Natural killer cell (primary cell): ENCODE measurements at regions not wholly inside any gene's neighbourhood (a gene's known extent, or its start where the extent isn't known, plus 50 kb on each side); places are given as distances from the start of the nearest gene placed in this dataset.

Source experiments
- ATAC-seq, 3 donors: fragments of 150-1000 bp in 2 of 3; fragments of 200-7000 bp in 1 of 3; cut with Tn5 transposase; 1 replicate in 1 of 3; 2 replicates in 2 of 3; pipeline ENCODE4 v1.10.0; 2021; ENCODE audit warnings: mild to moderate bottlenecking in 2 of 3, moderate library complexity in 2 of 3
- DNase-seq, 2 donors: peaks; one replicate each; pipeline versions ENCODE4 v3.0.0 to v3.0.0-alpha.2; 2013 to 2021; ENCODE audit warnings: mixed read lengths in 1 of 2
- H3K27ac ChIP-seq: one replicate; pipeline ENCODE4 v1.5.1; 2013; ENCODE audit warnings: mild to moderate bottlenecking, low read length
- H3K27me3 ChIP-seq: one replicate; pipeline ENCODE4 v1.6.1; 2013; ENCODE audit warnings: low read length; ENCODE audit not compliant: control insufficient read depth, insufficient read depth
- H3K36me3 ChIP-seq: one replicate; pipeline ENCODE4 v1.6.1; 2013; ENCODE audit warnings: low read length; ENCODE audit not compliant: control insufficient read depth, insufficient read depth
- H3K4me1 ChIP-seq: one replicate; pipeline ENCODE4 v1.6.1; 2013; ENCODE audit warnings: low read length; ENCODE audit not compliant: control insufficient read depth, insufficient read depth
- H3K4me3 ChIP-seq: one replicate; pipeline ENCODE4 v1.5.1; 2013; ENCODE audit warnings: low read length
- H3K9me3 ChIP-seq: one replicate; pipeline ENCODE4 v1.6.1; 2013; ENCODE audit warnings: low read length; ENCODE audit not compliant: control insufficient read depth, insufficient read depth
- H3K27ac Mint-ChIP-seq, 2 donors: one replicate each; pipeline ENCODE4 v1.8.0; 2022; ENCODE audit warnings: mild to moderate bottlenecking in 2 of 2, mixed read lengths in 2 of 2, moderate library complexity in 1 of 2
- H3K27me3 Mint-ChIP-seq, 2 donors: one replicate each; pipeline ENCODE4 v1.8.0; 2022; ENCODE audit warnings: low read depth in 2 of 2, mixed read lengths in 2 of 2
- H3K36me3 Mint-ChIP-seq: one replicate; pipeline ENCODE4 v1.8.0; 2022; ENCODE audit warnings: mixed read lengths
- H3K4me1 Mint-ChIP-seq, 2 donors: one replicate each; pipeline ENCODE4 v1.8.0; 2022; ENCODE audit warnings: mixed read lengths in 2 of 2
- H3K4me3 Mint-ChIP-seq: one replicate; pipeline ENCODE4 v1.8.0; 2022; ENCODE audit warnings: mild to moderate bottlenecking, moderate library complexity, mixed read lengths
- H3K9me3 Mint-ChIP-seq, 2 donors: one replicate each; pipeline ENCODE4 v1.8.0; 2022; ENCODE audit warnings: mixed read lengths in 2 of 2
- WGBS: methylation state at CpG from one replicate; pipeline ENCODE4 v1.1.7; 2013; ENCODE audit warnings: missing lambda C conversion rate; ENCODE audit not compliant: insufficient coverage; 5-methylcytosine and 5-hydroxymethylcytosine counted together
- intact Hi-C: fragments of 100-400 bp; cut with micrococcal nuclease; formaldehyde crosslinking; loops from one replicate; pipeline ENCODE4 v1.14.2; 2022
- TF ChIP-seq, protein P1 (sequence below): fragments of 200-600 bp; IDR thresholded peaks from one replicate; pipeline ENCODE4 v1.8.0; 2022; ENCODE audit warnings: antibody characterized with exemption

DNA sequence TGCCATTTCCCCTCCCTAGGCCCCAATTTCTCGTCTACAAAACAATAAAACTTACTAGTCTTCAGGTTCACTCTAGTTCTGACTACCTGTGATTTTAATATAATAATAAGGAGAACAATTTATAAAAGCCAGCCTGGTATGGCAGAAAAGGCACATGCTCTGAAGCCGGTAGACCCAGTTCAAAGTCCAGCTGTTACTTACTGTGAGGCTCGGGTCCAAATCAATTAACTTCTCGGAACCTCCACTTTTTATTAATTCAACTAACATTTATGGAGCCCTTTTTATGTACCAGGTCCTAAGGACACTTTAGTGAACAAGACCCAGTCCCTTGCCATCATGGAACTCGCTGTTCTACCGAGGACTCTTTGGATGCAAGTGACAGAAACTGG, 53.8 kb upstream of the SMAD3 start:
- H3K27ac ChIP-seq = no peak overlapping the region
- H3K36me3 ChIP-seq = no peaks in the 10 kb centered on the region
- H3K4me1 Mint-ChIP-seq = no peaks in the 10 kb centered on the region
- H3K9me3 Mint-ChIP-seq = no peaks in the 10 kb centered on the region
- WGBS = 92% methylated on average over 6 of the region's 6 CpGs
- no peak for ATAC-seq
- H3K27me3 ChIP-seq = no peaks in the 10 kb centered on the region
- H3K36me3 Mint-ChIP-seq = no peaks in the 10 kb centered on the region
- no peaks in the 10 kb centered on the region for H3K4me1 ChIP-seq
- no peak overlapping the region for H3K4me3 Mint-ChIP-seq
- no peak overlapping the region for H3K27ac Mint-ChIP-seq
- H3K27me3 Mint-ChIP-seq = no peaks in the 10 kb centered on the region
- intact Hi-C loops = no loop called here
- no peak overlapping the region for H3K4me3 ChIP-seq
- TF ChIP-seq, protein P1, sequence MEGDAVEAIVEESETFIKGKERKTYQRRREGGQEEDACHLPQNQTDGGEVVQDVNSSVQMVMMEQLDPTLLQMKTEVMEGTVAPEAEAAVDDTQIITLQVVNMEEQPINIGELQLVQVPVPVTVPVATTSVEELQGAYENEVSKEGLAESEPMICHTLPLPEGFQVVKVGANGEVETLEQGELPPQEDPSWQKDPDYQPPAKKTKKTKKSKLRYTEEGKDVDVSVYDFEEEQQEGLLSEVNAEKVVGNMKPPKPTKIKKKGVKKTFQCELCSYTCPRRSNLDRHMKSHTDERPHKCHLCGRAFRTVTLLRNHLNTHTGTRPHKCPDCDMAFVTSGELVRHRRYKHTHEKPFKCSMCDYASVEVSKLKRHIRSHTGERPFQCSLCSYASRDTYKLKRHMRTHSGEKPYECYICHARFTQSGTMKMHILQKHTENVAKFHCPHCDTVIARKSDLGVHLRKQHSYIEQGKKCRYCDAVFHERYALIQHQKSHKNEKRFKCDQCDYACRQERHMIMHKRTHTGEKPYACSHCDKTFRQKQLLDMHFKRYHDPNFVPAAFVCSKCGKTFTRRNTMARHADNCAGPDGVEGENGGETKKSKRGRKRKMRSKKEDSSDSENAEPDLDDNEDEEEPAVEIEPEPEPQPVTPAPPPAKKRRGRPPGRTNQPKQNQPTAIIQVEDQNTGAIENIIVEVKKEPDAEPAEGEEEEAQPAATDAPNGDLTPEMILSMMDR = no peak
- no peak for DNase-seq
- no peaks in the 10 kb centered on the region for H3K9me3 ChIP-seq

GRCh38 chr15:67013696-67014095, 51.7 kb upstream of the SMAD3 start:
- ATAC-seq = no peak
- WGBS = 64% methylated on average over 11 of the region's 11 CpGs

More at GRCh38 chr15:67013696-67014095, 51.7 kb upstream of the SMAD3 start:
- Histone ChIP-seq H3K27me3 (no peaks in the 10 kb centered on the region), H3K4me1 (peaks cover 4% of the 10 kb centered on the region), H3K9me3 (no peaks in the 10 kb centered on the region), H3K27ac (no peak overlapping the region), H3K36me3 (no peaks in the 10 kb centered on the region), H3K4me3 (no peak overlapping the region)
- TF ChIP-seq, protein P1 = no peak
- Mint-ChIP-seq H3K4me1 (no peaks in the 10 kb centered on the region), H3K27me3 (no peaks in the 10 kb centered on the region), H3K4me3 (no peak overlapping the region), H3K9me3 (no peaks in the 10 kb centered on the region), H3K27ac (no peak overlapping the region), H3K36me3 (no peaks in the 10 kb centered on the region)
- intact Hi-C loops = no loop called here
- no peak for DNase-seq
